ENCODE measurements at regions not wholly inside any gene's neighbourhood (a gene's known extent, or its start where the extent isn't known, plus 50 kb on each side); places are given as distances from the start of the nearest gene placed in this dataset.

- TF ChIP-seq CTCF (conservative IDR thresholded peaks at IDR 0.05; ENCODE audit: low read length) (no peak), EZH2phosphoT487 (IDR thresholded peaks at IDR 0.05; ENCODE audit: borderline replicate concordance, low read depth, low read length) (no peak)
These were observed 151.4 kb upstream of the EEA1 start for GRCh38 chr12:93080452-93080851.

Measured in OCI-LY7 (cell line).